Naive thymus-derived CD4-positive, alpha-beta T cell (primary cell): ENCODE measurements at regions not wholly inside any gene's neighbourhood (a gene's known extent, or its start where the extent isn't known, plus 50 kb on each side); places are given as distances from the start of the nearest gene placed in this dataset.

Source experiments
- ATAC-seq: fragments of 150-1000 bp; cut with Tn5 transposase; 2 replicates; pipeline ENCODE4 v1.10.0; 2021; ENCODE audit warnings: mild to moderate bottlenecking, moderate library complexity
- CTCF ChIA-PET: fragments of 350-600 bp; sonication (Branson Sonifier 250); formaldehyde crosslinking; loops from one replicate; lab custom pipeline; 2021; ENCODE audit warnings: antibody characterized with exemption; lab: Charles Lee
- POLR2A ChIA-PET: fragments of 350-600 bp; sonication (Branson Sonifier 250); formaldehyde crosslinking; loops from one replicate; lab custom pipeline; 2021; ENCODE audit warnings: antibody characterized with exemption, inconsistent platforms; lab: Charles Lee
- DNase-seq, 9 donors: peaks; one replicate each; pipeline versions ENCODE4 v3.0.0 to v3.0.0-alpha.2; 2020 to 2022; ENCODE audit warnings: mixed read lengths in 1 of 9
- H3K27ac ChIP-seq: one replicate; pipeline ENCODE4 v1.7.0; 2013; ENCODE audit warnings: mild to moderate bottlenecking, low read depth, low read length, moderate library complexity
- H3K27me3 ChIP-seq, 2 donors: one replicate each; pipeline ENCODE4 v1.7.0; 2013; ENCODE audit warnings: low read length in 2 of 2, mild to moderate bottlenecking in 2 of 2, moderate library complexity in 2 of 2; ENCODE audit not compliant: control insufficient read depth in 2 of 2, insufficient read depth in 2 of 2
- H3K36me3 ChIP-seq, 3 experiments: 1 replicate in 2 of 3; 2 replicates in 1 of 3; pipeline ENCODE4 v1.7.0; 2013; ENCODE audit warnings: low read length in 3 of 3, mild to moderate bottlenecking in 3 of 3, moderate library complexity in 1 of 3; ENCODE audit not compliant: insufficient read depth in 3 of 3, control insufficient read depth in 2 of 3
- H3K4me1 ChIP-seq, 2 donors: one replicate each; pipeline ENCODE4 v1.7.0; 2013; ENCODE audit warnings: low read length in 2 of 2, mild to moderate bottlenecking in 2 of 2, moderate library complexity in 1 of 2; ENCODE audit not compliant: control insufficient read depth in 2 of 2, insufficient read depth in 2 of 2
- H3K4me3 ChIP-seq: 2 replicates; pipeline ENCODE4 v1.7.0; 2013; ENCODE audit warnings: mild to moderate bottlenecking, low read length
- H3K9me3 ChIP-seq, 3 experiments: 1 replicate in 2 of 3; 2 replicates in 1 of 3; pipeline ENCODE4 v1.7.0; 2013; ENCODE audit warnings: low read length in 3 of 3; ENCODE audit not compliant: control insufficient read depth in 2 of 3
- H3K27ac Mint-ChIP-seq, 9 donors: one replicate each; pipeline ENCODE4 v1.8.0; 2020 to 2022; ENCODE audit warnings: mixed read lengths in 9 of 9, mild to moderate bottlenecking in 8 of 9, moderate library complexity in 5 of 9, inconsistent platforms in 2 of 9
- H3K27me3 Mint-ChIP-seq, 5 donors: one replicate each; pipeline ENCODE4 v1.8.0; 2021 to 2022; ENCODE audit warnings: mixed read lengths in 5 of 5, mild to moderate bottlenecking in 1 of 5
- H3K36me3 Mint-ChIP-seq, 5 donors: one replicate each; pipeline ENCODE4 v1.8.0; 2020 to 2022; ENCODE audit warnings: mixed read lengths in 5 of 5, mild to moderate bottlenecking in 3 of 5, inconsistent platforms in 1 of 5
- H3K4me1 Mint-ChIP-seq, 7 donors: one replicate each; pipeline ENCODE4 v1.8.0; 2020 to 2022; ENCODE audit warnings: mixed read lengths in 7 of 7, mild to moderate bottlenecking in 3 of 7, inconsistent platforms in 1 of 7
- H3K4me3 Mint-ChIP-seq, 10 donors: one replicate each; pipeline ENCODE4 v1.8.0; 2020 to 2022; ENCODE audit warnings: mild to moderate bottlenecking in 10 of 10, mixed read lengths in 10 of 10, moderate library complexity in 6 of 10, inconsistent platforms in 2 of 10
- H3K9me3 Mint-ChIP-seq, 11 donors: one replicate each; pipeline ENCODE4 v1.8.0; 2020 to 2022; ENCODE audit warnings: mixed read lengths in 11 of 11, mild to moderate bottlenecking in 4 of 11, inconsistent platforms in 1 of 11, moderate library complexity in 1 of 11
- intact Hi-C, 2 donors: fragments of 100-400 bp; cut with micrococcal nuclease; formaldehyde crosslinking; loops; one replicate each; pipeline ENCODE4 v1.15.1; 2023

DNA sequence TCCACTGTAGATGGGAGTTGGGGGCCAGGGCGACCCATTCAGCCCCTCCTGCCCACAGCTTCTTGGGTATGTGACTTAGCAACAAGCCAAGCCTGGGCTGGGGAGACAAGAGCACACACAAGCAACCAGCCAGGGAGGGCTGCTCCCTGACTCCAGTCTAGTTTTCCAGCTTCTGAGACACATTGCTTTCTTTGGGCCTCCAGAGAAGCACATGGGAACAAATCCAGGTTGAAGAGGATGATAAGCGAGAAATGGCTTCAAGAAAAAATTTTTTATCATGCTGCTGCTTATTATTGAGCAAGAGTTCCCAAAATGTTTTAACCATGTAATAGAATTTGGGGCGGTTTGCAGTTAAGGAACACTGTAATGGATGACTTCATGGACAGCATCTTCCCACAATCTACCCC lies 173.7 kb downstream of the SOX9 start:
- H3K4me3 ChIP-seq = no peak overlapping the region
- ATAC-seq (no peak), DNase-seq (no peak)
- H3K27me3 ChIP-seq = no peaks in the 10 kb centered on the region
- Mint-ChIP-seq H3K27ac (no peak overlapping the region), H3K4me3 (no peak overlapping the region), H3K27me3 (peaks cover 0 to 7% (median 4%) of the 10 kb centered on the region in 5 donors), H3K4me1 (peaks cover 0 to 1% (median 0%) of the 10 kb centered on the region in 7 donors), H3K36me3 (no peaks in the 10 kb centered on the region), H3K9me3 (peaks cover 0 to 2% (median 0%) of the 10 kb centered on the region in 11 donors)
- intact Hi-C loops = no loop called here
- CTCF ChIA-PET = no interaction called here
- POLR2A ChIA-PET = no interaction called here
- no peaks in the 10 kb centered on the region for H3K4me1 ChIP-seq
- no peaks in the 10 kb centered on the region for H3K36me3 ChIP-seq
- no peak overlapping the region for H3K27ac ChIP-seq
- H3K9me3 ChIP-seq = no peaks in the 10 kb centered on the region

DNA sequence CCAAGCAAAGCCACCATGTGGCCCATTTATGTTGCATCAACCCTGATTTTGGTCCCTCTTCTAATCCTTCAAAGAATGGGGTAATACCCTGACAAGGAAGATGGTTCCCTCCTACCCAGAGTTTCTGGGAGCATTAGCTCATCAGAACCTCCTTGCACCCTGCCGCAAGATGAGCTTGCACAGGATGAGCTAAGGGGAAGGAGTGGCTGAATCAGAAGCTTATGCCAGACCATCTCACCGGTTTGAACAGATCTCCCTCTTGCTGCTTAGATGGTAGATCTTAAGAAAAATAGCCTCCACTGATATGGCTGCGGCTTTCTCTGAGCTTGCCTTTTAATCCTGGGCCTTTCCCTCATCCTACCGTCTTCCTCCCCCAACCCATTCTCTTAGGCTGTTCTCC lies 175.1 kb downstream of the SOX9 start:
- Mint-ChIP-seq H3K4me3 (no peak overlapping the region), H3K4me1 (peaks cover 0 to 1% (median 0%) of the 10 kb centered on the region in 7 donors), H3K9me3 (peaks cover 0 to 2% (median 0%) of the 10 kb centered on the region in 11 donors), H3K27me3 (peaks cover 0 to 7% (median 4%) of the 10 kb centered on the region in 5 donors), H3K27ac (no peak overlapping the region), H3K36me3 (no peaks in the 10 kb centered on the region)
- no peak for ATAC-seq
- no peaks in the 10 kb centered on the region for H3K9me3 ChIP-seq
- H3K4me3 ChIP-seq = no peak overlapping the region
- H3K27ac ChIP-seq = no peak overlapping the region
- no peak for DNase-seq
- CTCF ChIA-PET = no interaction called here
- H3K4me1 ChIP-seq = no peaks in the 10 kb centered on the region
- intact Hi-C loops = no loop called here
- no peaks in the 10 kb centered on the region for H3K36me3 ChIP-seq
- POLR2A ChIA-PET = no interaction called here
- no peaks in the 10 kb centered on the region for H3K27me3 ChIP-seq

DNA sequence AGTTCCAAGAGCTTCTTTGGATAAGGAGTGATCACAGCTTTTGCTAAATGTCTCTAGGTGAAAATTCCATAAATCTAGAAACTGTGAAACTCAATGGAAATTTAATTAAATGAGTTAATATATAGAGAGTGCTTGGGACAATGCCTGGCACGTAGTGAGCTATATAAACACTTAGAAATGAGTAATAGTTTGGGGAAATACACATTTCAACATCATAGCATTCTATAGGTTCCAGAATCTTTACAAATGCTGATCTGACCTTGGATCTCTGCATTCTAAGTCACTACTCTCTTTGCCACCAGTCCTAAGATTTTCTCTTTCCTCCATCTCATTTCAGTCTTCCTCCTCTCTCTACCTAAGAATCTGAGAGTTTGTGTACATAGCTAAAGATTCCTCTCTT lies 175.6 kb downstream of the SOX9 start:
- Mint-ChIP-seq H3K27me3 (peaks cover 0 to 7% (median 4%) of the 10 kb centered on the region in 5 donors), H3K27ac (no peak overlapping the region), H3K4me1 (peaks cover 0 to 1% (median 0%) of the 10 kb centered on the region in 7 donors), H3K36me3 (no peaks in the 10 kb centered on the region), H3K9me3 (peaks cover 0 to 2% (median 0%) of the 10 kb centered on the region in 11 donors), H3K4me3 (no peak overlapping the region)
- intact Hi-C loops = no loop called here
- ATAC-seq = no peak
- no peak for DNase-seq
- no peaks in the 10 kb centered on the region for H3K27me3 ChIP-seq
- no peaks in the 10 kb centered on the region for H3K36me3 ChIP-seq
- ChIA-PET POLR2A (no interaction called here), CTCF (no interaction called here)
- no peak overlapping the region for H3K4me3 ChIP-seq
- no peaks in the 10 kb centered on the region for H3K9me3 ChIP-seq
- H3K27ac ChIP-seq = no peak overlapping the region
- no peaks in the 10 kb centered on the region for H3K4me1 ChIP-seq

DNA sequence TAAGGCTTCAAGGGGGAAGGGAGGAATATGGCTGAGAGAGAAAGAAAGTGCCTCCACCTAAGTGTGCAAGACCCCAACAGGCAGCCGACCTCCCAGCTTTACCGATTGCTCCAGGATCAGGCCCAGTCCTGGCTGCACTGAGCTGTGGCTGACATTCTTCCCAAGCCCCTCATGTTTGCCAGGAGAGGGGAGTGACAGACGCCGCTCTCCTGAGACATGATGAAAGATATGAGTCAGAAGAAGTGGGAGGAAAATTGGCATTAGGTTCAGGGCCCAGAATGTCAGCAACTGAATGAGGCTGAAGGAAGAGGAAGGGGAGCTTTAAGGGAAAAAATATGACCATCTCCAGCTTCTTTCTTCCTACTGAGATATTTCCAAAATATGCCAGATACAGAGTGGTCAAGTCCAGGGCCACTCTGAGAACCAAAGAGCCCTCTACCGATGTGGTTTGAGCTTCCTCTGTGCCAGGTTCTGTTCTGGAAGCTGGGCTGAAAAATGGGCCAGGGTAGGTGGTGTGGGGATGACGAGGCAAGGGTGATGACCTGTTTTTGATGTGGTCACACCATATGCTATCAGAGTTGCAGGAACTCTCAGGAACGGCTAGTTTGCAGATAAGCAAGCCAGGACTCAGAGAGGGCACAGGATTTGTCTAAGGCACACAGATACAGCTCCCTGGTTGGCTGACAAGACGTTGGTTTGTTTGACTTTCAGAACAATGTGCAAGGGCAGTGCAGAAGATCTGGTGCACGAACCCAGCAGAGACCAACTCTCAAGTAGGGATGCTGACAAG lies 176.7 kb downstream of the SOX9 start:
- CTCF ChIA-PET = no interaction called here
- no peak for ATAC-seq

DNA sequence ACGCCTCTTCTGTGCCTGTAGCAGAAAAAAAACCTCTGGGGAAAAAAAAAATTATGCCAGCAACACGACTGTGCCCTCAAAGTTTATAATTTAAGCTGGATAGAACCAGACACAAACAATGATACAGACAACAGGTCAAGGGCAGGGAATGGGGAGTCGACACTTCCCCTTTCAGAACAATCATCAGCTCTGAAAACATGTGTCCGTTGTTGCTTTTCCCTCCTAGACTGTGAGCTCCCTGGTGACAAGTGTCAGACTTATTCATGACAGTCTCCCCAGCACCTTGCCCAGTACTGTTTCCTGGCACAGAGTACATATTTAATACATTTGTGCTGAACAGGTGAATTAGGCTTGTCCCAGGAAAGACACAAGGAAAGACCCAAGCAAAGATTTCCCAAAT lies 178.3 kb downstream of the SOX9 start:
- intact Hi-C loops = no loop called here

More for the DNA sequence above, 176.7 kb downstream of the SOX9 start:
- POLR2A ChIA-PET = no interaction called here
- no peak overlapping the region for H3K27ac ChIP-seq
- no peaks in the 10 kb centered on the region for H3K36me3 ChIP-seq
- Mint-ChIP-seq H3K27me3 (peaks cover 0 to 7% (median 4%) of the 10 kb centered on the region in 5 donors), H3K36me3 (no peaks in the 10 kb centered on the region), H3K27ac (no peak overlapping the region), H3K4me1 (peaks cover 0 to 1% (median 0%) of the 10 kb centered on the region in 7 donors), H3K4me3 (no peak overlapping the region), H3K9me3 (peaks cover 0 to 2% (median 0%) of the 10 kb centered on the region in 11 donors)
- no peaks in the 10 kb centered on the region for H3K27me3 ChIP-seq
- H3K4me3 ChIP-seq = no peak overlapping the region
- DNase-seq = no peak
- H3K4me1 ChIP-seq = no peaks in the 10 kb centered on the region
- intact Hi-C loops = no loop called here
- H3K9me3 ChIP-seq = no peaks in the 10 kb centered on the region

DNA sequence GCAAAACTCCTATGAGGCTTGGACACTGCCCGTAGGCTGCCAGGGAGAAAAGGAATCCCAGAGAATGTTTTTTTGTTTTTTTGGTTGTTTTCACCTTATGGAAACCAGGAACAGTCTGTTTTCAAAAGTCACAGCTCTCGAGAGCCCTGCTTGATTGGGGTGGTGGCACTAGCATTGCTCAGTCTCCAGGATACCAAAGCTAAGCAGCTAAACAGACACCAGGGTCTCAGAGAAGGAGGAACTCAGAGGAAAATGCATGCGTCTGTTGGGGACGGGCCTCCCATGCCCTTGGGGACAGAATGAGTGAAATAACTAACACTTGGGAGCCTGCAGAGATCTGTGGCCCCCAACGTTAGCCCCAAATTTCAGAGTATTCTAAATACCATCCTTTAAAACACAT lies 178.8 kb downstream of the SOX9 start:
- DNase-seq (no peak), ATAC-seq (no peak)
- Histone ChIP-seq H3K4me3 (no peak overlapping the region), H3K4me1 (no peaks in the 10 kb centered on the region), H3K9me3 (no peaks in the 10 kb centered on the region), H3K27ac (no peak overlapping the region), H3K27me3 (no peaks in the 10 kb centered on the region), H3K36me3 (no peaks in the 10 kb centered on the region)
- peaks cover 0 to 6% (median 3%) of the 10 kb centered on the region in 5 donors for H3K27me3 Mint-ChIP-seq
- intact Hi-C loops = no loop called here
- no peak overlapping the region for H3K27ac Mint-ChIP-seq
- H3K4me1 Mint-ChIP-seq = peaks cover 0 to 1% (median 0%) of the 10 kb centered on the region in 7 donors
- no peak overlapping the region for H3K4me3 Mint-ChIP-seq
- ChIA-PET CTCF (no interaction called here), POLR2A (no interaction called here)
- peaks cover 0 to 2% (median 0%) of the 10 kb centered on the region in 11 donors for H3K9me3 Mint-ChIP-seq
- no peaks in the 10 kb centered on the region for H3K36me3 Mint-ChIP-seq

More for the DNA sequence above, 178.3 kb downstream of the SOX9 start:
- ChIA-PET POLR2A (no interaction called here), CTCF (no interaction called here)
- no peak for ATAC-seq
- Mint-ChIP-seq H3K36me3 (no peaks in the 10 kb centered on the region), H3K27me3 (peaks cover 0 to 6% (median 4%) of the 10 kb centered on the region in 5 donors), H3K4me3 (no peak overlapping the region), H3K4me1 (peaks cover 0 to 1% (median 0%) of the 10 kb centered on the region in 7 donors), H3K27ac (no peak overlapping the region), H3K9me3 (peaks cover 0 to 2% (median 0%) of the 10 kb centered on the region in 11 donors)
- Histone ChIP-seq H3K4me1 (no peaks in the 10 kb centered on the region), H3K36me3 (no peaks in the 10 kb centered on the region), H3K9me3 (no peaks in the 10 kb centered on the region), H3K27me3 (no peaks in the 10 kb centered on the region), H3K27ac (no peak overlapping the region), H3K4me3 (no peak overlapping the region)
- DNase-seq = no peak

DNA sequence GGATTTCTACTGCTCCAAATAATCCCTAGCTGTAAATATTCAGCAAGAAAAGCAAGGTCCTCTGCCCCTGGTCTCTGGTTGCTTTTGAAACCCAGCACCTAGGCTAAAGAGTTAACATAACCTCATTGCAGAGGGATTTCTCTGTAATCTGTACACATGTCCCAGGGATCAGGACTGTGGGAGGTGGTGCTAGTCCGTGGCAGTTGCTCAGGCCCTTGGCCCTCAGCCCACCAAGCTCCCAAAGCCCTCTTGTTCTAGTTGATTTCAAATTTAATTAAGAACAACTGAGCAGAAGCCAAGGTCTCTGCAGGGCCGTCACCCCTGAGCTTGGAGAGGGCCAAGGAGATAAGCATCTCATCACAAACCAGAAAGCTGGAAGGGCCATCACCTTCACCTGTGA lies 181.1 kb downstream of the SOX9 start:
- H3K36me3 Mint-ChIP-seq = no peaks in the 10 kb centered on the region
- intact Hi-C loops = no loop called here
- peaks cover 0 to 7% (median 6%) of the 10 kb centered on the region in 5 donors for H3K27me3 Mint-ChIP-seq
- DNase-seq (no peak), ATAC-seq (no peak)
- Histone ChIP-seq H3K4me1 (no peaks in the 10 kb centered on the region), H3K36me3 (no peaks in the 10 kb centered on the region), H3K4me3 (no peak overlapping the region), H3K9me3 (no peaks in the 10 kb centered on the region), H3K27me3 (no peaks in the 10 kb centered on the region), H3K27ac (no peak overlapping the region)
- H3K4me1 Mint-ChIP-seq = peaks cover 0 to 1% (median 0%) of the 10 kb centered on the region in 7 donors
- H3K4me3 Mint-ChIP-seq = no peak overlapping the region
- H3K9me3 Mint-ChIP-seq = peaks cover 0 to 2% (median 0%) of the 10 kb centered on the region in 11 donors
- H3K27ac Mint-ChIP-seq = no peak overlapping the region
- POLR2A ChIA-PET = no interaction called here
- CTCF ChIA-PET = no interaction called here
